ENCODE measurements at regions not wholly inside any gene's neighbourhood (a gene's known extent, or its start where the extent isn't known, plus 50 kb on each side); places are given as distances from the start of the nearest gene placed in this dataset.

GRCh38 chr2:175838979-175839378 is 163.1 kb downstream of the LNPK start:
- Histone ChIP-seq H3K4me3 (ENCODE audit: low read length in 3 of 3) (no peak overlapping the region), H3K9me3 (ENCODE audit: control insufficient read depth in 2 of 3, insufficient read depth in 1 of 3, low read length in 3 of 3) (no peaks in the 10 kb centered on the region), H3K4me1 (ENCODE audit: control insufficient read depth in 2 of 3, insufficient read depth in 2 of 3, low read depth in 1 of 3, low read length in 3 of 3) (no peaks in the 10 kb centered on the region), H3K9ac (ENCODE audit: low read length in 3 of 3) (no peak overlapping the region), H3K27ac (ENCODE audit: low read depth in 2 of 2, low read length in 2 of 2) (no peak overlapping the region), H3K27me3 (ENCODE audit: control insufficient read depth, insufficient read depth, low read length) (no peaks in the 10 kb centered on the region), H3K36me3 (ENCODE audit: control insufficient read depth in 2 of 3, insufficient read depth in 3 of 3, low read length in 3 of 3) (no peaks in the 10 kb centered on the region)
- FAIRE-seq (no peak), DNase-seq (no peak)
- no peak for TF ChIP-seq CTCF (IDR thresholded peaks at IDR 0.05; ENCODE audit: borderline replicate concordance, extremely low read depth, insufficient read depth)
- intact Hi-C loops (cut with DNase I): no loop called here

DNA sequence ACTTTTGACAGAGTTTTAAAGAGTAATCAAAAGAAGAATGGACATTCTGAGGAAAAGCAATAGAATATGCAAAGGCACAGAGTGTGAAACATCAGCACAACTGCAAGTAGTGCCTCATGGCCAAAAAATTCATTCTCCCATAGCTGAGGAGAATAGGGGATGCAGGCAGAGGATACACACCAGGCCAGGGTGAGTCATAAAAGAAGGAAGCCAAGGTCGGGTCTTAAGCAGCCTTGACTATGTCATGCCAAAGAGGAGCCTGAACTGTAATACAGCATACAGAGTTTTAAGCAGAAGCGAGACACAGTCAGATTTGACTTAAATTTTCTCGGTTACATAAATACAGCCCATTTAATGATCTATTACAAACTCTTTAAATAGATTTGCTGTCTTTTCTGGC is 165.0 kb downstream of the LNPK start:
- H3K4me3 ChIP-seq (ENCODE audit: low read length in 3 of 3): no peak overlapping the region
- TF ChIP-seq CTCF (IDR thresholded peaks at IDR 0.05; ENCODE audit: borderline replicate concordance, extremely low read depth, insufficient read depth): no peak
- H3K27ac ChIP-seq (ENCODE audit: low read depth in 2 of 2, low read length in 2 of 2): no peak overlapping the region
- H3K27me3 ChIP-seq (ENCODE audit: control insufficient read depth, insufficient read depth, low read length): no peaks in the 10 kb centered on the region
- H3K4me1 ChIP-seq (ENCODE audit: control insufficient read depth in 2 of 3, insufficient read depth in 2 of 3, low read depth in 1 of 3, low read length in 3 of 3): no peaks in the 10 kb centered on the region
- H3K9ac ChIP-seq (ENCODE audit: low read length in 3 of 3): no peak overlapping the region
- H3K36me3 ChIP-seq (ENCODE audit: control insufficient read depth in 2 of 3, insufficient read depth in 3 of 3, low read length in 3 of 3): no peaks in the 10 kb centered on the region
- DNase-seq: no peak
- FAIRE-seq: no peak
- H3K9me3 ChIP-seq (ENCODE audit: control insufficient read depth in 2 of 3, insufficient read depth in 1 of 3, low read length in 3 of 3): no peaks in the 10 kb centered on the region
- intact Hi-C loops (cut with DNase I): no loop called here

DNA sequence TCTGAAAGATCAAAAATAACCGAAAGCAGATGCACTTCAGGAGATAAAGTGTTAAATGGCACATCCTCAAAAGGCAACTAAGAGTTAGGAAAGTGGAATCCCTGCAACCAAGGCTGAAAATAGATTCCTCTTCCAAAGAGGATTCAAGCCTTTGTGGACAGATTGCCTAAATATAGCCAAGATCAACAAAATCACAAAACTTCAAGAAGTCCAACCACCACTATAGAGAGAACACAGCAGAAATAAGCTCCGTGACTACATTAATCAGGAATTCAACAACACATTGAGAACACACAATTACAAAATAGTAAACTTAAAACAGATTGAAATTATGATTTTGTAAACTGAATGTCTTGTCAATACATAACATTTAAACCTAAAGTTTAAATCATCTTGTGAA is 165.7 kb downstream of the LNPK start:
- no peak for TF ChIP-seq CTCF (IDR thresholded peaks at IDR 0.05; ENCODE audit: borderline replicate concordance, extremely low read depth, insufficient read depth)
- intact Hi-C loops (cut with DNase I): no loop called here
- Histone ChIP-seq H3K4me1 (ENCODE audit: control insufficient read depth in 2 of 3, insufficient read depth in 2 of 3, low read depth in 1 of 3, low read length in 3 of 3) (no peaks in the 10 kb centered on the region), H3K4me3 (ENCODE audit: low read length in 3 of 3) (no peak overlapping the region), H3K27ac (ENCODE audit: low read depth in 2 of 2, low read length in 2 of 2) (no peak overlapping the region), H3K27me3 (ENCODE audit: control insufficient read depth, insufficient read depth, low read length) (no peaks in the 10 kb centered on the region), H3K9me3 (ENCODE audit: control insufficient read depth in 2 of 3, insufficient read depth in 1 of 3, low read length in 3 of 3) (no peaks in the 10 kb centered on the region), H3K36me3 (ENCODE audit: control insufficient read depth in 2 of 3, insufficient read depth in 3 of 3, low read length in 3 of 3) (no peaks in the 10 kb centered on the region), H3K9ac (ENCODE audit: low read length in 3 of 3) (no peak overlapping the region)
- FAIRE-seq (no peak), DNase-seq (no peak)

GRCh38 chr2:175834477-175834876 is 167.6 kb downstream of the LNPK start:
- no peak for FAIRE-seq
- DNase-seq: no peak
- H3K27ac ChIP-seq (ENCODE audit: low read depth in 2 of 2, low read length in 2 of 2): no peak overlapping the region

More at GRCh38 chr2:175834477-175834876, 167.6 kb downstream of the LNPK start:
- intact Hi-C loops (cut with DNase I): no loop called here
- Histone ChIP-seq H3K4me1 (ENCODE audit: control insufficient read depth in 2 of 3, insufficient read depth in 2 of 3, low read depth in 1 of 3, low read length in 3 of 3) (no peaks in the 10 kb centered on the region), H3K36me3 (ENCODE audit: control insufficient read depth in 2 of 3, insufficient read depth in 3 of 3, low read length in 3 of 3) (no peaks in the 10 kb centered on the region), H3K9me3 (ENCODE audit: control insufficient read depth in 2 of 3, insufficient read depth in 1 of 3, low read length in 3 of 3) (no peaks in the 10 kb centered on the region), H3K27me3 (ENCODE audit: control insufficient read depth, insufficient read depth, low read length) (no peaks in the 10 kb centered on the region), H3K4me3 (ENCODE audit: low read length in 3 of 3) (no peak overlapping the region), H3K9ac (ENCODE audit: low read length in 3 of 3) (no peak overlapping the region)
- no peak for TF ChIP-seq CTCF (IDR thresholded peaks at IDR 0.05; ENCODE audit: borderline replicate concordance, extremely low read depth, insufficient read depth)

All from kidney (tissue), 13 donors.